OCI-LY7 (cell line): ENCODE measurements at regions not wholly inside any gene's neighbourhood (a gene's known extent, or its start where the extent isn't known, plus 50 kb on each side); places are given as distances from the start of the nearest gene placed in this dataset.

Experiments
- EZH2phosphoT487 ChIP-seq: fragments of 200-600 bp; sonication (generic); IDR thresholded peaks from 2 replicates; pipeline ENCODE4 v1.6.1; 2018; ENCODE audit warnings: low read depth, borderline replicate concordance, mild to moderate bottlenecking, mixed run types, antibody characterized with exemption, low read length, moderate library complexity, mixed read lengths
- TF ChIP-seq, protein P1 (sequence below): fragments of 200-600 bp; sonication (generic); conservative IDR thresholded peaks from 2 replicates; pipeline ENCODE4 v1.5.1; 2014; ENCODE audit warnings: mild to moderate bottlenecking, antibody characterized with exemption, low read length, moderate library complexity, mixed read lengths

DNA sequence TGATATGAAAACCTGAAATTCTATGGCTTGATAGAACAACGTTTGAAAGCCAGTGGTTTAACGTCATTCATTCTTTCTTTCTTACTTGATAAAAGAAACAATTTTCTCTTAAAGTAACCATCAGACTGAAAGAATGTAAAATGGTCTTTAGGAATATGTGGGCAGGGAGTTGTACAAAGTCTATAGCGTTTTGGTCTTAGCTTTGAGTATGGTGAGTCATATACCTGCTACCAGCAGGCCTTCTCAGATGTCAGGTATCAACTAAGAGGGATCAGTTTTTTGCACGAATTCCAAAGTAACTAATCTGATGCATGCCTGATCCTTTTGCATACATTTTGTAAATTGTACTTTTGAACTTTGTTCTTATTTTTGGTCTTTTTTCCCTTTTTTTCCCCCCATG, 101.5 kb upstream of the DSEL start:
- TF ChIP-seq, protein P1, sequence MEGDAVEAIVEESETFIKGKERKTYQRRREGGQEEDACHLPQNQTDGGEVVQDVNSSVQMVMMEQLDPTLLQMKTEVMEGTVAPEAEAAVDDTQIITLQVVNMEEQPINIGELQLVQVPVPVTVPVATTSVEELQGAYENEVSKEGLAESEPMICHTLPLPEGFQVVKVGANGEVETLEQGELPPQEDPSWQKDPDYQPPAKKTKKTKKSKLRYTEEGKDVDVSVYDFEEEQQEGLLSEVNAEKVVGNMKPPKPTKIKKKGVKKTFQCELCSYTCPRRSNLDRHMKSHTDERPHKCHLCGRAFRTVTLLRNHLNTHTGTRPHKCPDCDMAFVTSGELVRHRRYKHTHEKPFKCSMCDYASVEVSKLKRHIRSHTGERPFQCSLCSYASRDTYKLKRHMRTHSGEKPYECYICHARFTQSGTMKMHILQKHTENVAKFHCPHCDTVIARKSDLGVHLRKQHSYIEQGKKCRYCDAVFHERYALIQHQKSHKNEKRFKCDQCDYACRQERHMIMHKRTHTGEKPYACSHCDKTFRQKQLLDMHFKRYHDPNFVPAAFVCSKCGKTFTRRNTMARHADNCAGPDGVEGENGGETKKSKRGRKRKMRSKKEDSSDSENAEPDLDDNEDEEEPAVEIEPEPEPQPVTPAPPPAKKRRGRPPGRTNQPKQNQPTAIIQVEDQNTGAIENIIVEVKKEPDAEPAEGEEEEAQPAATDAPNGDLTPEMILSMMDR = no peak
- TF ChIP-seq EZH2phosphoT487 = no peak
